Transverse colon (tissue), 4 donors: ENCODE measurements at regions not wholly inside any gene's neighbourhood (a gene's known extent, or its start where the extent isn't known, plus 50 kb on each side); places are given as distances from the start of the nearest gene placed in this dataset.

Experiments used
- CTCF ChIP-seq, 5 experiments: fragments of 200-600 bp in 3 of 5; fragments of 450-650 bp in 2 of 5; sonication (generic) in 3 of 5; IDR thresholded peaks; 1 replicate in 2 of 5; 2 replicates in 3 of 5; pipeline ENCODE4 v1.5.1; 2016 to 2017; ENCODE audit warnings: antibody characterized with exemption in 5 of 5, inconsistent platforms in 3 of 5, mild to moderate bottlenecking in 2 of 5, moderate library complexity in 1 of 5
- POLR2A ChIP-seq: fragments of 450-650 bp; IDR thresholded peaks from one replicate; pipeline ENCODE4 v1.6.1; 2016; ENCODE audit warnings: antibody characterized with exemption, mild to moderate bottlenecking, moderate library complexity
- POLR2AphosphoS5 ChIP-seq, 3 donors: sonication (generic); formaldehyde crosslinking; IDR thresholded peaks; one replicate each; pipeline ENCODE4 v1.6.1; 2016; ENCODE audit warnings: antibody characterized with exemption in 3 of 3

GRCh38 chr9:99352826-99353225 lies 130.7 kb downstream of the SEC61B start:
- TF ChIP-seq CTCF (IDR thresholded peaks at IDR 0.05), result no peak
- no peak for TF ChIP-seq POLR2AphosphoS5 (IDR thresholded peaks at IDR 0.05)
- no peak for TF ChIP-seq POLR2A
